ENCODE measurements at regions not wholly inside any gene's neighbourhood (a gene's known extent, or its start where the extent isn't known, plus 50 kb on each side); places are given as distances from the start of the nearest gene placed in this dataset.

- Histone ChIP-seq H3K4me1 (ENCODE audit: insufficient read depth, low read length, poor library complexity, severe bottlenecking) (no peaks in the 10 kb centered on the region), H3K27ac (ENCODE audit: low read depth, low read length, poor library complexity, severe bottlenecking) (no peak overlapping the region), H3K27me3 (replicated peaks; ENCODE audit: insufficient read depth, low read depth, low read length, poor library complexity) (no peaks in the 10 kb centered on the region), H3K4me3 (ENCODE audit: low read depth, low read length, poor library complexity, severe bottlenecking) (no peak overlapping the region), H3K36me3 (ENCODE audit: insufficient read depth, low read length, poor library complexity, severe bottlenecking) (no peaks in the 10 kb centered on the region), H3K9me3 (ENCODE audit: low read depth, low read length, poor library complexity, severe bottlenecking) (no peaks in the 10 kb centered on the region)
- intact Hi-C loops (cut with micrococcal nuclease; ENCODE audit: unreplicated experiment), result no loop called here
- POLR2A ChIA-PET (ENCODE audit: low non-redundant PET), result no interaction called here
- no TSS peak for BruUV-seq (replicated peaks)
- CTCF ChIA-PET, result no interaction called here
- no peak for DNase-seq (ENCODE audit: low spot score)
- no peak for TF ChIP-seq EZH2 (IDR thresholded peaks at IDR 0.05; ENCODE audit: borderline replicate concordance, low read depth, low read length, poor library complexity, severe bottlenecking)
- TF ChIP-seq, protein P1, sequence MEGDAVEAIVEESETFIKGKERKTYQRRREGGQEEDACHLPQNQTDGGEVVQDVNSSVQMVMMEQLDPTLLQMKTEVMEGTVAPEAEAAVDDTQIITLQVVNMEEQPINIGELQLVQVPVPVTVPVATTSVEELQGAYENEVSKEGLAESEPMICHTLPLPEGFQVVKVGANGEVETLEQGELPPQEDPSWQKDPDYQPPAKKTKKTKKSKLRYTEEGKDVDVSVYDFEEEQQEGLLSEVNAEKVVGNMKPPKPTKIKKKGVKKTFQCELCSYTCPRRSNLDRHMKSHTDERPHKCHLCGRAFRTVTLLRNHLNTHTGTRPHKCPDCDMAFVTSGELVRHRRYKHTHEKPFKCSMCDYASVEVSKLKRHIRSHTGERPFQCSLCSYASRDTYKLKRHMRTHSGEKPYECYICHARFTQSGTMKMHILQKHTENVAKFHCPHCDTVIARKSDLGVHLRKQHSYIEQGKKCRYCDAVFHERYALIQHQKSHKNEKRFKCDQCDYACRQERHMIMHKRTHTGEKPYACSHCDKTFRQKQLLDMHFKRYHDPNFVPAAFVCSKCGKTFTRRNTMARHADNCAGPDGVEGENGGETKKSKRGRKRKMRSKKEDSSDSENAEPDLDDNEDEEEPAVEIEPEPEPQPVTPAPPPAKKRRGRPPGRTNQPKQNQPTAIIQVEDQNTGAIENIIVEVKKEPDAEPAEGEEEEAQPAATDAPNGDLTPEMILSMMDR (conservative IDR thresholded peaks at IDR 0.05; ENCODE audit: low read depth, low read length), result no peak
Observed at GRCh38 chr2:7502336-7502735, 585.1 kb downstream of the RNF144A start.

GRCh38 chr2:7508296-7508943 is 591.2 kb downstream of the RNF144A start:
- ChIA-PET POLR2A (ENCODE audit: low non-redundant PET) (no interaction called here), CTCF (no interaction called here)
- TF ChIP-seq, protein P1 (conservative IDR thresholded peaks at IDR 0.05; ENCODE audit: low read depth, low read length), result no peak
- TF ChIP-seq EZH2 (IDR thresholded peaks at IDR 0.05; ENCODE audit: borderline replicate concordance, low read depth, low read length, poor library complexity, severe bottlenecking), result no peak
- peaks cover 3% of the 10 kb centered on the region for H3K4me1 ChIP-seq (ENCODE audit: insufficient read depth, low read length, poor library complexity, severe bottlenecking)
- no peaks in the 10 kb centered on the region for H3K27me3 ChIP-seq (replicated peaks; ENCODE audit: insufficient read depth, low read depth, low read length, poor library complexity)
- BruUV-seq (replicated peaks), result no TSS peak
- no peak overlapping the region for H3K4me3 ChIP-seq (ENCODE audit: low read depth, low read length, poor library complexity, severe bottlenecking)
- peak; percentile 32 for DNase-seq (ENCODE audit: low spot score)
- H3K27ac ChIP-seq (ENCODE audit: low read depth, low read length, poor library complexity, severe bottlenecking), result no peak overlapping the region
- intact Hi-C loops (cut with micrococcal nuclease; ENCODE audit: unreplicated experiment), result no loop called here
- H3K9me3 ChIP-seq (ENCODE audit: low read depth, low read length, poor library complexity, severe bottlenecking), result no peaks in the 10 kb centered on the region
- H3K36me3 ChIP-seq (ENCODE audit: insufficient read depth, low read length, poor library complexity, severe bottlenecking), result no peaks in the 10 kb centered on the region

- CTCF ChIA-PET, result no interaction called here
- H3K9me3 ChIP-seq (ENCODE audit: low read depth, low read length, poor library complexity, severe bottlenecking), result no peaks in the 10 kb centered on the region
- intact Hi-C loops (cut with micrococcal nuclease; ENCODE audit: unreplicated experiment), result no loop called here
- no TSS peak for BruUV-seq (replicated peaks)
- TF ChIP-seq, protein P1 (conservative IDR thresholded peaks at IDR 0.05; ENCODE audit: low read depth, low read length), result no peak
- TF ChIP-seq EZH2 (IDR thresholded peaks at IDR 0.05; ENCODE audit: borderline replicate concordance, low read depth, low read length, poor library complexity, severe bottlenecking), result no peak
- H3K27me3 ChIP-seq (replicated peaks; ENCODE audit: insufficient read depth, low read depth, low read length, poor library complexity), result no peaks in the 10 kb centered on the region
- no peaks in the 10 kb centered on the region for H3K36me3 ChIP-seq (ENCODE audit: insufficient read depth, low read length, poor library complexity, severe bottlenecking)
- no peak overlapping the region for H3K4me3 ChIP-seq (ENCODE audit: low read depth, low read length, poor library complexity, severe bottlenecking)
- POLR2A ChIA-PET (ENCODE audit: low non-redundant PET), result no interaction called here
- no peak overlapping the region for H3K27ac ChIP-seq (ENCODE audit: low read depth, low read length, poor library complexity, severe bottlenecking)
- peak; percentile 20 for DNase-seq (ENCODE audit: low spot score)
- H3K4me1 ChIP-seq (ENCODE audit: insufficient read depth, low read length, poor library complexity, severe bottlenecking), result peaks cover 3% of the 10 kb centered on the region
Observed at GRCh38 chr2:7510353-7510752, 593.1 kb downstream of the RNF144A start.
